ENCODE measurements at regions not wholly inside any gene's neighbourhood (a gene's known extent, or its start where the extent isn't known, plus 50 kb on each side); places are given as distances from the start of the nearest gene placed in this dataset.

DNA sequence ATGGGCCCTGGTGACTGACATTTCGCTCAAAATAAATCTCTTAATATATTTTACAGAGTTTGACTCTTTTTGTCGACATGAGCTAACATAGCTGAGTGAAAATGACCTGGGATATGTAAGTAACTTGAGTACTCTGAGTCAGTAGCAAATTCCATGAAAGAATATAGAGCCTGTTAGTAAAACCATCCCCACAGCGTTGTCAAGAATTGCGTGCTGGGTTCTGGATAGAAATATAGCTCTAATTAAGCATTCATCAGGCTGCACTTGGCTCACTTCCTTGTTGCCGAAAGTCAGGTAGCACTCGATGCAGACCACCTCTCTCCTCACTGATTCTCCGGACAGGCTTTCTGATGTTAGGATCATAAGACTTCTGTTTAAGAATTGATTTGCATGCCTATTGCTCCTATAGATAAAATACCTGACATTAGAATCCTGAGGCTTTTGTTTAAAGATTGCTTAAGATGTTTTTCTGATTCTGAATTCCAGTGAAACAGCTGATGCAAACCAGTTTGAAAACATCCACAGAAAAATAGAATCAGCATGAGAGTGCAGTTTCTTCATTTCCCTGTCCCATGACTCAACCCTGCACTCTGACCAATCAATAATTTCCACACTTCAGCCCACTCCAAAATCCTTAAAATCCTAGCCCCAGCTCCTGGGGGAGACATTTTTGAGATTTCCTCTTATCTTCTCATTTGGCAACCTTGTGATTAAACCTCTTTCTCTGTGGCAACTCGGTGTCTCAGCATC lies 310.6 kb downstream of the DIRAS2 start:
- TF ChIP-seq CEBPB (IDR thresholded peaks at IDR 0.05; ENCODE audit: low read depth), result no peak
- TF ChIP-seq, protein P1, sequence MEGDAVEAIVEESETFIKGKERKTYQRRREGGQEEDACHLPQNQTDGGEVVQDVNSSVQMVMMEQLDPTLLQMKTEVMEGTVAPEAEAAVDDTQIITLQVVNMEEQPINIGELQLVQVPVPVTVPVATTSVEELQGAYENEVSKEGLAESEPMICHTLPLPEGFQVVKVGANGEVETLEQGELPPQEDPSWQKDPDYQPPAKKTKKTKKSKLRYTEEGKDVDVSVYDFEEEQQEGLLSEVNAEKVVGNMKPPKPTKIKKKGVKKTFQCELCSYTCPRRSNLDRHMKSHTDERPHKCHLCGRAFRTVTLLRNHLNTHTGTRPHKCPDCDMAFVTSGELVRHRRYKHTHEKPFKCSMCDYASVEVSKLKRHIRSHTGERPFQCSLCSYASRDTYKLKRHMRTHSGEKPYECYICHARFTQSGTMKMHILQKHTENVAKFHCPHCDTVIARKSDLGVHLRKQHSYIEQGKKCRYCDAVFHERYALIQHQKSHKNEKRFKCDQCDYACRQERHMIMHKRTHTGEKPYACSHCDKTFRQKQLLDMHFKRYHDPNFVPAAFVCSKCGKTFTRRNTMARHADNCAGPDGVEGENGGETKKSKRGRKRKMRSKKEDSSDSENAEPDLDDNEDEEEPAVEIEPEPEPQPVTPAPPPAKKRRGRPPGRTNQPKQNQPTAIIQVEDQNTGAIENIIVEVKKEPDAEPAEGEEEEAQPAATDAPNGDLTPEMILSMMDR (IDR thresholded peaks at IDR 0.05 in 2 of 3, conservative IDR thresholded peaks at IDR 0.05 in 1 of 3; ENCODE audit: borderline replicate concordance in 1 of 3, insufficient read depth in 1 of 3, low read depth in 2 of 3, low read length in 2 of 3), result no peak
- no peak for TF ChIP-seq SIN3A (IDR thresholded peaks at IDR 0.05; ENCODE audit: low read depth)
- TF ChIP-seq POLR2AphosphoS5 (IDR thresholded peaks at IDR 0.05; ENCODE audit: low read depth, low read length), result no peak
- no peak for TF ChIP-seq EZH2 (IDR thresholded peaks at IDR 0.05)
- TF ChIP-seq, protein P2, sequence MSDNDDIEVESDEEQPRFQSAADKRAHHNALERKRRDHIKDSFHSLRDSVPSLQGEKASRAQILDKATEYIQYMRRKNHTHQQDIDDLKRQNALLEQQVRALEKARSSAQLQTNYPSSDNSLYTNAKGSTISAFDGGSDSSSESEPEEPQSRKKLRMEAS (IDR thresholded peaks at IDR 0.05), result no peak
- no peak for TF ChIP-seq JUND (IDR thresholded peaks at IDR 0.05)
- no peak for TF ChIP-seq EZH2phosphoT487 (IDR thresholded peaks at IDR 0.05; ENCODE audit: borderline replicate concordance)
- TF ChIP-seq EGR1 (IDR thresholded peaks at IDR 0.05; ENCODE audit: low read depth), result no peak
- TF ChIP-seq ZFX (IDR thresholded peaks at IDR 0.05), result no peak
- TF ChIP-seq, protein P3, sequence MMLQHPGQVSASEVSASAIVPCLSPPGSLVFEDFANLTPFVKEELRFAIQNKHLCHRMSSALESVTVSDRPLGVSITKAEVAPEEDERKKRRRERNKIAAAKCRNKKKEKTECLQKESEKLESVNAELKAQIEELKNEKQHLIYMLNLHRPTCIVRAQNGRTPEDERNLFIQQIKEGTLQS (IDR thresholded peaks at IDR 0.05), result no peak
